GM21737 (cell line): ENCODE measurements at regions not wholly inside any gene's neighbourhood (a gene's known extent, or its start where the extent isn't known, plus 50 kb on each side); places are given as distances from the start of the nearest gene placed in this dataset.

Experiments used
- ATAC-seq: cut with Tn5 transposase; IDR thresholded peaks from one replicate; pipeline ENCODE4 v1.9.1; 2021; ENCODE audit warnings: mild to moderate bottlenecking, moderate library complexity; ENCODE audit not compliant: unreplicated experiment

DNA sequence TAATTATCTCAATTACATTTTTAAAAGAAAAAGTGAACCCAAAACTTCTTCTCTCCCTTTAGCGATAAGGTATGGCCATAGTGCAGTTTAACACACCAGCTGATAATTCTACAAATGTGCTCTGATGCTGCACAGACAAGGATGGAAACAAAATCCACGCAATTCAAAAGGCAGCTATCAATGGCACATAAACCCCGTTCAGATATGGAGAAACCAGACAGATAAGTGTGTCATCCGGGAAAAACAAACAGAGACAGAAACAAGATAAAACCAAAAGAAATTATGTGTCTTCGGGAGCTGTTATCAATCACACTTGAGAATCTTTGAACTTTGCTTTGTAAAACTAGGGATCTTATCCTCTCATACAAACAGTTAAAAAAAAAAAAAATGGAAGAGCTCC is 73.6 kb downstream of the SIPA1L2 start:
- no peak for ATAC-seq

DNA sequence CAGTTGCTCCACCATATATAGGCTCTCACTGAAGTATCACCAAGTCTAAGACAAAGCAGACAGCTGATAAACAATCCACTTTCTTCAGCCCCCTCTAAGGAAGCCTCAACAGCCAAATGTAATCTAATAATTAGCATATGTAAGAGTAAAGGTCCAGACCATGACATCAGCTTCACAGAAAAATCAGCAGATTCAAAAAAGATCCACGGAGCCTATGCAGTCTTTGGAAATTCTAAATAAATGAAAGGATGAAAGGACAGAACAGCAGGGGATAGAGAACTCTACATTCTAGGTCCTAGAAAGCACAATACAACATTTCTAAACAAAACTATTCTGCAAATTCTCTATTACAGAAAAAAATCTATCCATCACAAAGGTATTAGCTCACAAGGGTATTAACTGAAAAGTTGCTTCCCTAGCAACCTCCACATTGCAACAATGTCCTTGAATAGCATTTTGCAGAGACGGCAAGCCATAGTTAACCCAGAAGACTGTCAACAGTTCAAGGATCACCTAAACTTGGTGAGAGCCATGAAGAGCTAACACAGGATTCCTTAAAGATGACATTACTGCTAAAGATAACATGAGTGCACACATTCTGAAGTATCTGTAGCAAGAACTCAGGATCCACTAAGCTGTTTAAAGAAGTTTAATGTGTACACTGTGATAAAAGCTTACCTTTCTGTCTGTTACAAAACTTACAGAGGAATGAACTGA is 74.3 kb downstream of the SIPA1L2 start:
- ATAC-seq = no peak

DNA sequence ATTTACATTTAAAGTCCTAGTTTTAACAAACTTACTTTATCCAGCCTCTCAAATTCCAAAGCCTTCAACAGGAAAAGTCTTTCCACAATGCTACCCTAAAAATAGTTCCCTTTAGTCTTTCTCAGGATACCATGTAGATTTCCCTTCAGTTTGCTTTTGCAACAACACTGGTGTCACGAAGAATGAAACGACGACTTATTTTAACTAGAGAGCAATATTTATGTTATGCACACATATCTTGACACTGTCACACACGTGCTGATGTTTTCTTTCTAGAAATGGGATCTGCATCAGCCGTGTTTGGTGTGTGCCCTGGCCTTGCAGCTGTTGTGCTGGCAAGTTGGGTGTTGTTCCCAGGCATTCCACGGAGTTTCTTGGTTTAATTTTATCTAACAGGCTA is 75.5 kb downstream of the SIPA1L2 start:
- no peak for ATAC-seq

DNA sequence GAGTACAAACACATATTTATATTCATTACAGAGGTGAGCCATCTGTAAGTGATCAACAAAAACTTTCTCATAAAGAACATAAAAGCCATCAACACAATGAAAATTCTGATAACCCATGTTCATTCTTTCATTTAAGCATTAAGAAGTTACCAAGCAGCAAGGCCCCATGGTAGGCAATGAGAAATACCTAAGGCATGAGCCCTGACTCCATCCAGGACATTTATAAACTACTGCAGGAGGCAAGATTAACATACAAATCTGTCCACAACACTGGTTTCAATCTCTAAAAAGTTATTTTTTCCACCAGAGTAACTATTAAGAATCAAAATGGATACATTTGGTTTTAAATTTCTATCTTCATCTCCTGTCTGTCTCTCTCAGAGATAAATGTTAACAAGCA is 76.1 kb downstream of the SIPA1L2 start:
- no peak for ATAC-seq

DNA sequence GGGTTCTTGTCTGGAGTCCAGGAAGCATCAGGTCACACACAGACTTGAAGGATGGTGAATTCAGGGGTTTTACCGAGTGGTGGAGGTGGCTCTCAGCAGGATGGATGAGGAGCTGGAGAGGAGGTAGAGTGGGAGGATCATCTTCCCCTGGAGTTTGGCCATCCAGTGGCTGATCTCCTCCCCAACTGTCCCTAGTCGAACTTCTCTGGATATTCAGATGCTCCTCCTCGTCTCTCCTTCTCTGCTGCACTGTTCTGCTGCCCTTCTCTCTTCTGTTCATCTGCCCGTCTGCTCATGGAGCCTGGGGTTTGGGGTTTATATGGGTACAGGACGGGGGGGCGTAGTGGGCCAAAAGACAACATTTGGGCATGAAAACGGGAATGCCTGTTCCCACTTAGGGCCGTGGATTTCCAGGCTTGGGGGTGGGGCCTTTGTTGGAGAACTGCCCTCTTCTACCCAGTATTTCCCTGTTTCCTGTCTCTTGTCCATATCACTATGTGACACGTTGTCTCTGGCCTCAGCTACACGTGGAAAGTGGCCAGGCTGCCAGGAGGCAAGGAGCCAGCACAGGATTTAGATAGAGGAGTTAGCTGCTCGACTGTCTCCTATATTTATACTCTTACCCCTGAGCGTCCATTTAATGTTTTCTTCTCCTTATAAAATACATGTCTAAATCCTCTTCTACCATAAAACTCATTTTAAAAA is 76.7 kb downstream of the SIPA1L2 start:
- ATAC-seq = no peak

DNA sequence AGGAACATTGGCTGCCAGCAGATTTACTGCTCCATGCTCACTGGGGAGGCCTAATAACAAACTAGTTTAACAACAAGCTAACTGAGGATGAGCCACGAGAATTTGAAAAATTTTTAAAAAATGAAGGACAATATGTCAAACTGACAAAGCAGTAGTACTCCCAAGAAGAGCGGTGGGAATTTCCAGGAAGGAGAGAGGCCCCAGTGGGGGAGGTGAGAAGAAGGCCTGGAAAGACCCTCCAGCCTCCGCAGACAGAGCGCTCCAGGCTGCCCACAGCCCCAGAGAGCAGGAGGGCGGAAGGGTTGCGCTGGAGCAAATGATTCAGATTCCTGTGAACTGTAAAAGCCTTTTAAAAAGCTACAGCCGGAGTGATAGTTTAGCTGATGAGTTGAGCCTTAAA is 78.5 kb downstream of the SIPA1L2 start:
- no peak for ATAC-seq

DNA sequence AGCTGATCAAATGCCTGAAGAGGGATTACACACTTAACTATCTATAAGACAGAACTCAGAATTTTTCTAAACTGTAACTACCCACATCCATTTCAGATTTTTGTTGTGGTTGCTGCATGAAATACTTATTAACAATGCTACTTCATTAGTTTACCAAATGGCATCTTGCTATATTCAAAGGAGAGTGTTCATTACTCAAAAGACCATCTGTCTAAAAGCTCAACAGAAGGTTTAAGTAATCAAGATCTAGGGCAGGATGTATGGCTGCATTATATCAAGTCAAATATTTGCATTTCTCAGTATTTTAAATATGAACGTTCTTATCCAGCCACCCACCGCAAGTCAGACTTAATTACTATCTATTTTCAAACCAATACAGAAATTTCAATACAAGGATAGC is 79.9 kb downstream of the SIPA1L2 start:
- ATAC-seq = no peak

DNA sequence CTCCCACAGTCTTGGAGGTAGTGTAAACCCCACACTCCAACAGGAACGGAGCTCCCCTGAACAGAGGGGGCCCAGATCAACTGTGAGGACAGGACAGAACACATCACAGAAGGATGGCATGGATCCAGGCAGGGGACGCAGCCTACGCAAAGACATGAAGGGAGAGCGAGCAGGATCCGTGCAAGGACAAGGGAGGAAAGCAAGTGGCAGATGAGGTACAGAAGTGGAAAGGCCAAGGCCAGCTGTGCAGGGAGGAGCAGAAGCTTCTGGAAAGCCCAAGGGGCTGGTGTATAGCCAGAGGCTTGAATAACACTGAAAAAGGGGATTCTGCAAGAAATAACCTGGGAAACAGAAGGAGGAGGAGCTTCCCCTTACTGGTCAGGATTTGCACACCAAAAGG is 81.2 kb downstream of the SIPA1L2 start:
- no peak for ATAC-seq

DNA sequence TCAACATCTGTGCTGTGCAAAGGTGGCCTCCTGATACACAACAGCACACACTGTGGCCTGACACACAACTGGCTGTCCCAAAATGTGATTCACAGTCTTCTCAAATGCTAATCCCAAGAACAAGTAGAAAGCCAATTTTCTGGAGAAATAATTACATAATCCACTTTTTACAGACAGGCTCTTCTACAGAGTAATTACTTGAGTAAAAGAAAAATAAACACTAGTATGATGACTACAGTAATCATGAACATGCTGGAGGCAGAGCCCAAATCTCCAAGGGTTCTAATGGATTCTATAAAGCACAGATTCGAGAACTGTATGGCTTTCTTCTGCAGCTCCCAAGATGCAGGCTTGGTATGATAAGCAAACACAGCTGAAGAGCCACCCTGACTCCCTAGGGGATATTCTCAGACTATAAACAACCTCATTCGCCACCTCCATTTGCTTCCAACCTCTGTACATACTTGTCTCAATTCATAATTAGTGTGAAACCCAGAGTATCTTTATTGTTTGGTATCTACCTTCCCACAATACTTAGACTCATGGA is 81.9 kb downstream of the SIPA1L2 start:
- ATAC-seq = no peak

DNA sequence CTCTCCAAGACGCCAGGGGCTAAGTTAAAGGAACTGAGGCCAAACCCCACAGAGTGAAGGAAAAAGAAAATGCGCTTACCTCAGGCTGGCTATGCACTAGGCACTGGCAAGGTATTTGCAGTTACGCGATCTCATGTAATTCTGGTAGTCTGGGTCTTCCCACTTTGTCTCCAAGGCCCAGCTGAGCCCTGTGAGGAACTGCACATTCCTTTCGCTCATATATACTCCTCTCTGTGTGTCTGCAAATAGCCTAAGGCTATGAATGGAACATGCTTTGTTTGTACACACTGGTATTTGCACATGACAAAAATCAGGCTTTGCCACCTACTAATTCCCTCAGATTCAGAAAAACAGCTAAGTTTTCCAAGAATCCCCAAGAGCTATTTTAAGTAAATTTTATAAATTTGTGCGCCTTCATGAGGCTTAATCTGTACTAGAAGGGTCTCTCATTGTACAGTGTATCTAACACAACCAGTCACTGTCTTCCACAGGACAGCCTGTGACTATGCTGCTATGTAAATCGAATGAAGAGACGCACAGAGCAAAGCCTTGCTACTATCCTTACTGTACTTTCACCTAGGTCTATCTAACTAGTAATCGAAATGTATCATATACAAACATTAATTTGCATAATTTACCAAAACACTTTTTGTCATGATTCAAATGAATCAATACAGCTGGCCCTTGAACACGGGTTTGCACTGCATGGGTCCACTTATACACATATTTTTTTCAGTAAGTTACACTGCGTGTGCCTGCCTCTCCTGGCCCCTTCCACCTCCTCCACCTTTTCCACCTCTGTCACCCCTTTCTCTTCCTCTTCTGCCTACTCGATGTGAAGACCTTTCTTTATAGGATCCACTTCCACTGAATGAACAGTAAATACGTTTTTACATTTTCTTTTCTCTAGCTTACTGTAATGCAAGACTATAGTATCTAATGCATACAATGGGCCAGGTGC is 87.0 kb downstream of the SIPA1L2 start:
- ATAC-seq = no peak

DNA sequence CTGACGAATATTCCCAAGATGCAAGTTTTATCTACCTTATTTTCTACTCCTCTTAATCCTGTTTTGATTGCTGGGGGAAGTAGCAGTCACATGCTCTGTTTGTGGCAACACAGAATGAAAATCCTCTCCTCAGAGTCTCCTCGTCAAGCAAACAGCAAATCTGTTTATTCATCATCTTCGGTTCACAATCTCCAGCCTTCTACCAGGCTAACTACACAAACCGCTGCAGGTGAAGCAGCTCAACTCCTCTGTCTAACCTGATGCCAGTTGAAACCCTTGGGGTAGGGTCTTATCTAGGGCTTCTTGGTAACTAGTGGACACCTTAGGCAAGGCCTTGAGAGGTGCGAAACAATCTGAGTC is 91.0 kb downstream of the SIPA1L2 start:
- ATAC-seq = no peak

DNA sequence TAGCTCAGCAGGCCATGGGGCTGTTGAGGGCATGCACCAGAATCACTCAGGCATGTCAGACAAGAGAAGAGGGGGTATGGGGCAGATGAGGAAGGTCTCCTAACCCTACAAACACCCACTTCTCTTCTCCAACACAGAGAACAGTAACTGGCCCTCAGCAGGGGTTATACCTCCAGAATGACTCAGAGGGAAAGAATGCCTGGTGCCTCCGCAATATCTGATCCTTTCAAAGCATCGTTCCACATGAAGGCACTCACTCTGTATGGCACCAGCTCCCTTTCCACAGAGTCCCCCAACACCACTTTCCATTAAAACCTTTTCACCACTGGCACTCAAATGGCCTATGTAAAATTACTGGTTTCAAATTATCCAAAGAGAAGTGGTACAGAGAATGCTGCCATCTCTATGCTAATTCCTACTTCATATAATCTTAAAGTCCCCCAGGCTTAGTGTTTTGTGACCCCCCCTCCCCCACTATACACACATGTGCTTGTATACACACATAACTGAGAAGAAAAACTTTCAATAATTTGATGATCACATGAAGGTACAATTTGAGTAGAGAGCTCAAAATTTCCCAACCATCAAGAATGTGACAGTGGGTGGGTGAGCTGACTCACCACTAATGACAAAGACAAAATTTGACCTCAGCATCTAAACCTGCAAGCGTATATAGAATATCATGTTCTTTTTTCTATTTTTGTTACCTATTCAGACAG is 91.5 kb downstream of the SIPA1L2 start:
- no peak for ATAC-seq

DNA sequence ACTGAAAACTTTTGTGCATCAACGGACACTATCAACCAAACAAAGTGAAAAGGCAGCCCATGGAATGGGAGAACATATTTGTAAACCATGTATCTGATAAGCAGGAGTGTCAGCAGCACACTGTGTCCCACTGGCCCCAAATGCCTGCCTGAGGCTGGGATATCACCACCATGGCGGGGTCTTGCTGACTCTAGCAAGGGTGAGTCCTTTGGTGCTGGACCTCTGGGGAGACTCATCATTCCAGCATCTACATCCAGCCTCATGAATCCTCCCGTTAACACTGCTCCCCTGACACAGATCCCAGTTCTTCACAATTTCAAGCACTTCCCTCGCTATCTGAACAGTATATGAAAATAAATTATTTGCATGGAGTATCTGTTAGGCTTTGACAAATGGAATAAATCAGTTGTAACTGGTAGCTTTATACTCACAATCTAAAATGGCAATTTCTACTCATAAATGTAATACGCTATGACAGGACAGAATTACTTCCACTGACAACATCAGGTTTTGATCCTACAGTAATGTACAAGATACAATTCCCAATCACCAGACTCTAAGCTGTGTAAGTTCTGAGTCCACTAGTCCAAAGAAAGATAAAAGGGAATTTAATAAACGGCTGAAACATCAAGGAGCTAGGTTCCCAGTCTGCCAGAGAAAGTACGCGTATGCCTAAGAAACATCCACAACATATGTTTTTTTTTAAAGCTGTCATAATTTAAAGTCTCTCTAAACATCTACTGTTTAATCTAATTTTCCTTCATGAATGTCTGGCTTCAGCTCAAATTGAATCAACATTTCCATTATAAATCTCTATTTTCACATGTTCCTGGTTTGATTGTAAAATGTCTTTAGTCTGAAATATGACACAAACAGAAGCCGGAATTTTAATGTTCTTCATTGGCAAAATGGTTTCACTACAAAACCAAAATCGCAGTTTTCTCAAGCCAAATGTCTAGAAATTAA is 95.1 kb downstream of the SIPA1L2 start:
- ATAC-seq = no peak

DNA sequence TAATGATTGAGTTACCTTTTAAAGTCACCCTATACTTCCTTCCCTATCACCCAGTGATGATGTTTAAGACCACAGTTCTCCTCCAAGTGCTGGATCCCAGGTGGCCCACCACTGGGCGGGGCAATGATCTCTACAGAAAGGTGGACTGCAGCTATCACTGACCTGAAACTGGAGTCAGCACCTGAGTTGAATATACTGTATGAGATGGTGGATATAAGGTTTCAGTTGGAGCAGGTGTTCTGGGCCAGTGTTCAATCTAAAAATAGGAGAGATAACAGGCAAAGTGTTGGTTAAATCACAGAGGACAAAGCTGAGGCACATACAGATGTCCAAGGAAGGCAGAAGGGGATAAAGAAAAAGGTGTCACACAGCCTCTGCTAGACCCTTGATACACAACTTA is 96.6 kb downstream of the SIPA1L2 start:
- ATAC-seq = no peak

DNA sequence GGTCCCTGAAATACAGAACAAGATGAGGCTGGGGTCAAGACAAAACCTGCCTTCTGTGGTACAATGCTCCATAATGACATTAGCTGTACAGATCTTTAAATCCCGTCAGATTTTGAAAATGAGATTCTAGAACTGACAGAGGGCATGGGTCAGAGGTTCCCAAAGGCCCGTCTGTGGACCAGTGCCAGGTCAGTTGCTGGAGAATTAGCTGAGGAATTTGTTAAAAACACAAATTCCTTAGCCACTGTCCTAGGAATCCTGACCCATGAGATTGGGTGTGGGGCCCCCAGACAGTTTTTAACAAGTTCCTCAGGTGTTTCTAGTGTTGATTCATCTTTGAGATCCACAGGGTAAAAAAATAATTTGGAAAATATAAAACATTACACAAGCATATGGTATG is 97.0 kb downstream of the SIPA1L2 start:
- no peak for ATAC-seq

DNA sequence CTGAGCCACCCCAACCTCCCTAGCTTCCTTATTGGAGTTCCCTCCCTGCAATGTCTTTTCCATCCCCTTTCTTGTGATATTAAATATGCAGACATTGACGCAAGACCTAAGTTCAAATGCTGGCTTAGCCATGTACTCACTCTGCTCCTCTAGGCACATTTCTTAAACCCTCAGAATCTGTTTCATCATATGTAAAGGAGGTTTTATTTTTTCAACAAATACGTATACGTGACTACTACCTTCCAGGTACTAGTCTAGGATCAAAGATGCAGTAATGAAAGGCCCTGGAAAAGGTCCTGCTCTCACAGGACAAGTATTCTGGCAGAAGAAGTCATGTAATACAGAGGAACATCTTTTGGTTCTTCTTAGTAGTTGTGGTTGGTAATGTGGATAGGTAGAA is 98.6 kb downstream of the SIPA1L2 start:
- ATAC-seq = no peak

DNA sequence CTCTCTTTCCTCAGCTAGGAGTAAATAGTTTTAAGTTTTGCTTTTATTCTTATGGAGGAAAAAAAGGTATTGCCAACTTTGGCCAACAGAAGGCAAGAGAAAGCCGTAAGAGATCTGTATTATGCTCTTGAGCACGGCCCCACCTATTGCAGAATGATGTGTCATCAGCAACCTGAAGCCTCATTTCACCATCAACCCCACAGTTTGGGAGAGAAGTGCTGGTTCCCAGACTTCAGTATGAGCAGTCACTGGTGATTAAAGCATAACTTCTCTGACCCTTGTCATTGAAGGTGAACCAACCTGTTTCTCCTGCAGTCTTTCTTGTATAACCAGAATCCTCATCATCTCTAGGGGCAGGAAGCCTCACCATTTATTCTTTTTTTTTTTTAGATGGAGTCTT is 100.2 kb downstream of the SIPA1L2 start:
- no peak for ATAC-seq

DNA sequence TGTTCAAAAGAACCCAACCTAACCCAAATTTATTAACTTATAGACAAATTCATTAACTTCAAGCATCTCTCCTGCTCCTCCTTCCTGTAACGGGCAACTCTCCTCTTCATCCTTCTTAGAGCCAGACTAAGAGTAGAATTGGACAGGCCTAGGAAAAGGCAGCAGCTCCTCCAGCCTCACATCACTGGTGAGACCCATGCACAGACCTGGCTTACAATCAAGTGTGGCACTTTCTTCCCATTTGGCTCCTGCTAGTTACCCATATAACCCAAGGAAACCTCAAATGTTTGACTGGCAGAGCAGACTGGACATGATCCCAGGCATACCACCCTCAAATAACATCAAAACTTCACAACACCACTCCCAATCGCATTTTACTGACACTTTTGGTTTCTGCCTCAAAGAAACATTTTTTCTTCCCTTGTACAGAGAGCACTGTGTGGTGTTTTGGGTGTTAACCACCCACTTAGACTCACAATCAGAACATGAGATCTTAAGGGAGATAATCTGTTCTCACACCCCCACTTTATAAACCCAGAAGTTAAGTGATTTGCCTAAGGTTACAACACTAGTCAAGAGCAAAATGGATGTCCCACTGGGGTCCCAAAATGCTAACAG is 101.4 kb downstream of the SIPA1L2 start:
- no peak for ATAC-seq

DNA sequence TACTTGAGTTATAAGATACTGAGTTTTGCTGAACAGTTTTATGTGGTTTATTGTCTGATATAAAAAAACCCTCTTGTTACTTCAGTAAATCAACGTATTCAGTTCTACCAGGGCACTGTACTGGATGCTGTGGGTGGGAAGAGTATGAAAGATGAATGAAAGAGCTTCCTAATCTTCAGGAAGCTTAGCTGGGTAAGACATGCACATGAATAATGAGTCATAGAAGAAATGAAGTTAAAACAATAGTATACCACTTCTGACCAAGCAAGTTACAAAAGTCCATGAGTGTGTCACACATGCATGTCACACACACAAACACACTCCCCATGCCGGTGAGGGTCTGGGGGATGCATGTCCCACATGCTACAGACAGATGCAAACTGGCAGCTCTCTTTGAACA is 105.9 kb downstream of the SIPA1L2 start:
- no peak for ATAC-seq
